HG03457 (cell line): ENCODE measurements at regions not wholly inside any gene's neighbourhood (a gene's known extent, or its start where the extent isn't known, plus 50 kb on each side); places are given as distances from the start of the nearest gene placed in this dataset.

Experiments
- ATAC-seq: cut with Tn5 transposase; IDR thresholded peaks from one replicate; pipeline ENCODE4 v1.9.1; 2021; ENCODE audit warnings: moderate number of reproducible peaks; ENCODE audit not compliant: unreplicated experiment

DNA sequence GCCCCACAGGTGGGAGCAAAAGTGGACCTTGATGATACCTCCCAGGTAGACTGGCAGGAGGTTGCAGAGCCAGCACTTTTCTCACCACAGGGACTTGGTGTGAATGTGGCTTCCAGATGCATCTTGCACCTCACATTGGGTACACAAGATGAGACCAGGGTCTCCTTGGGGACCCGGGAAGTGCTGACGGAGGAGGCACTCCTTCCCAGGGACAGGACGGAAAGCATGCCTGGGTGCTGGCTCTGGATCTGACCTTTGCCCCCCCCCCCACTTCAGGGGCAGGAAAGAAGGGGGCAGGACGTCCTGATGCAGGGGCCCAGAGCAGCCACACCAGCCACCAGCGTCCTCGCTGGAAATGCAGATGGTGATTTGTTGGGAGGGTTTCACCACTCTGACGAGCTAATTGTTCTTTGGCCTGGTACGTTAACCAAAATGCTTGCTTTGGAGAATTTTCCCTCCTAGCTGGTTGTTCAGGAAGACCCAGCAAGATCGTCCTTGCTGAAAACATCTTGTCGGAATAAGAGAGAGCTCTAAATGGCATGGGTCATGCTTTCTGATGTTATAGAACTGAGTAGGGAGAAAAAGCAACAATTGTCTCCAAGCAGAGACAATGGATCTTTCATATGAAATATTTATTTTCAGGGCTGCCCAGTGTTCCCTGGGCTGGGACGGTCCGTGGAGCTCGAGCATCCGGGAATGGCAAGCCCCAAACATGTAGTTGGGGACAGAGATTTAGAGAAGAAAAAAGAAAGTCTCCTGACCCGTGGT lies 74.4 kb upstream of the PPARA start:
- ATAC-seq: no peak

DNA sequence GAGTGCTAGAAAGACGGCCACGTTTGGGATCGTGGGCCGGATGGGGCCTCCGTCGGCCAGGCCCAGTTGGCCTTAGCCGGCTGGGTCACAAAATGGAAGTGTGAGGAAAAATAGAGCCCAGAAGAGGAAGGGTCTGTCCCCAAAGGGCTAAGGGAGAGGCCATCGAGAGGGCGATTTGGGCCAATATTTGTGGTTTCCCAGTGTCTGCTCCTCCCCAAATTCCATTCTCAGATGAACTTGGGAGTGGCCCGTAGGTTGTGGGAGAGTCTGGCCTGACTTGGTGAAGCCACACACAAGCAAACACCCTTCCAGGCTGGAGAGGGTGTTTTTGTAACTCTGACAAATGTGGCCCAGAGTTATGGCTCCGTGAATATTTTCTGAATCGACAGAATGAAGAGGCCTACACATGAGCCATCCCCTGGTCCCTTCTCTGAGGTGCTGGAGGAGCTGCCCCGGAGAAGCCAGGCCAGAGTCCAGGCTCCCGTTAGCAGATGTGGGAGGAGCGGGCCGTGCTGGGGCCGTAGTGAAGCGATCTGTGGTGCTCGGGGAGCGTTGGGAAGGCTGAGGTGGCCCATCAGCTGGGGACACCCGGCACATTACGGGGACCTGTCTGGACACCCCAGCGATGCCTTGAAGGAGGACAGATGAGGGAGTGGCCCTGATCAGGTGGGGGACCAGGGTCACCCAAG lies 73.5 kb upstream of the PPARA start:
- no peak for ATAC-seq

DNA sequence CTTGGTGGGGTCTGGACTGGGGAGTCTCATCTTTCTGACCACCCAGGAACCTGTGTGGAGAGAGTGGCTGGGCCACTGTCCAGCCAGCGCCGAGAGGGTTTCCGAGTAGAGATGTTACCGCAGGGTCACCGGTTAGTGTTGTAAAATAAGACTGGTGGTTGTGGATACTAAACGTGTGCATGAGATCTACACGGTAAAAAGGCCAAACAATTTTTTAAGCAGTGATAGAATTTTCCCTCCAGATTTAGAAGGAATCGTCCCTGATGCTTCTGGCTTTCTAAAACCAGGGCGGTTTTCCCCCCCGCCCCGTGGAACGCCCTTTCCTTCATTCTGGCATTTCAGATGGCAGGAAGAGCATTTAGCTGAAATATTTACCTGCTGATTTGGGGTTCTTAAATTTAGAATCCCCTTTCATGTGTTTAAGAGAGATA lies 72.6 kb upstream of the PPARA start:
- ATAC-seq: no peak

DNA sequence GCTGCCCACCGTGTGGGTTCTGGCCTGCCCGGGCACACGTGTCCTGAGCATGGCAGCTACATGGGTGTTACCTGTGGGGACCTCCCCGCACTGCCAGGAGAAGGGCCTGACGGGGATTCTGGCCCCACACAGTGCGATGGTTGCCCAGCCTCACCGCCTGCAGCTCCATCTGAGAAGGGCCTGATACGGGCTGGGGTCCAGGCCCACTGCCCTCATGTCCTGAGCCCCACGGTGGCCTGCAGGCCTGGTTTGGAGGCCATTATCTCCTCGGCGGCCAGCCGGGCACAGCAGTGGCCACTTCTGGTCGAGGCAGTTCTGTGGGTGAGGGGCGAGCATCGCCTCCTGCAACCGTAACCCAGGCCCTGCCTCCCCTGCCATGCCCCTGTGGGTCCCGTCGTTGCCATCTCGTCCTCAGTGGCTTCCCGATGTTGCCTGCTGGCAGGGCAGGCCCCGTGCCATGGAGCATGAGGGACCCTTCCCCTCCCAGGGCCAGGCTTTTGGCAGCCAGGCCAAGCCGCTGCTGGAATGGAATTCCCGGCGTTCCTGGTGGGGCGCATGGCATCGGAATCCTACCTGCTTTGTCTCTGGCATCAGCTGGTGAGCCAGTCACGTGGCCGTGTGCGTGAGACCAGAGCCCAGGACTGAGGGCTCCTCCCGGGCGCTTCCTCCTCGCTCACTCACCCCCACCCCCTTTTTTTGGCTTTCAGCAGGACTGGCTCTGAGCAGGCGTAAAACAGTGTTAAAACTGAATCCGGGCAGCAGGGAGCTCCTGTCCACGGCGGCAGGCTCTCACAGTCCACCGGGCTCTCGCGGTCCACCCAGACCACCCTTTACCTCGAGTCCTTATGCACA lies 71.9 kb upstream of the PPARA start:
- no peak for ATAC-seq

DNA sequence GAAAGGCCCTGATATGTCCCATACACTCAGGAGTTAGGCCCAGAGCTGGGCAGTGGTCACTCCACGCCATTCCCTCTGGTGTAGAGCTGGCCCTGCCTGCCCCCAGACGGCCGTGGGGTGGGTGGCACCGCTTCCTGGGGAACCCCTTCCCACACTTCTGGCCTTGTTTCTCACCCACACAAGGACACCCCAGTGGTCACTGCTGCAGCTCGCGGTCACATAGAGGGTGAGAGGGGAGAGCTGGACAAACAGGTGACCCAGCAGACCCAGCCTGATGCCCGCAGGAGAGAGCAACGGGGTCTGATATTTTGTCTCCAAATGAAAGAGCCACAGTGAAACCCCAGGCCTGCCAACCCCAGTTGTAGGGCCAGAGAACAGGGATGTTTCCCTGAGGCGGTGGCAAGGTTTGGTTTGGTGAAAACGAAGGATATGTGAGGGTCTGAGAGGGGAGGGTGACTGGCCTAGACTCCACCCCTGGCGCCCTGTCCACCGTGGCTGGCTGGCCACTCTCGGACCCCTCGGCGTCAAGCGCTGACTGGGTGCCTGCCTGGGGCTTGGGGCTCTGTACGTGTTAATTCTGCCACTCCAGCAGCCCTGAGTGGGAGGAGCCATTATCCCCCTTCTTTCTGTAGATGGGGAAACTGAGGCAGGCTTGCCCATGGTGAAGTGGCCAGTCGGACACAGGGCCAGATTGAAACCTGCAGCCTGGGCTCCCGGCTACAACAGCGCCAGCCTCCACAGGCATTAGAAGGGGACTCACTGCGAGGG lies 71.0 kb upstream of the PPARA start:
- no peak for ATAC-seq

DNA sequence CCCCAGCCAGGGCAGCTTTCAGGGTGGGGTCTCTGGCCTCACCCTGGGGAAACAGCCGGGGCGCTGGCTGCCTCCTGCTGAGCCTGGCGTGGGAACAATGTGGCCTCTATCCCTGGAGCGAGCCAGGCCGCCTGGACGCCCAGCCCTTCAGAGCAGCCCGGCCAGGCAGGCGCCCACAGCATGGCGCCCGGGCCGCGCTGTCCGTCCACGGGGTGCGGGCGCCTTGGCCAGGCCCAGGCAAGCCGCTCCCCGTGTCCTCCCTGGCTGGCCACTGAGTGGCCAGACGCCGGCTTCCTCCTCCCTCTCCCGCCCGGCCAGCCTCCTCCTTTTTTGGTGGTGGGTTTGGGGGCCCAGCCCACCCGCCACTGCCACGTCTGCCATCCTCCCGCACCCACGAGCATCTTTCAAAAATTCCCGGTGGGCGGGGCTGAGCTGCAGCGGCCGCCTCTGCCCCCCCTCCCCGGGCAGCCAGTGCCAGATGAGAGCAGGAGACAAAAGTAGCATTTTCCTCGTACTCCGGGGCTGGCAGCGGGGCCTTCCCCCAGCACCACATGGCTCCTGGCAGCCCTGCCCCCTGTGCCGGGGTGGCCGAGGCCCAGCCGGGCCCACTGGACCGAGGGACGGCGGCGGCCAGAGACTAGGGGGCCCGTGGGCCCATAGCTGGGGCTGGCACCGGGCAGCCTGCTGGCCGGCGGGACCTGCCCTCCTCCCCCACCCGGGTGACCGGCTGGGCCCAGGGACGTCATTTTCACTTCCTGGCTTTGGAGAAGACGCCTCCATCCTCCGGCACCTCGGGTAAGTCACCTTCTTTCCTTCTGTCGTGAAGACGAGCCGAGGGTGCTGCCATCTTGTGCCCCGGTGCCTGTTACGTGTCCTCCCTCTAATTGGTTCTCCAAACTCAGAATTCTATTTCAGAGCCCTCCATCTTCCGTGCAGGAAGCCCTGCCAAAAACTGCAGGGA lies 70.2 kb upstream of the PPARA start:
- no peak for ATAC-seq

DNA sequence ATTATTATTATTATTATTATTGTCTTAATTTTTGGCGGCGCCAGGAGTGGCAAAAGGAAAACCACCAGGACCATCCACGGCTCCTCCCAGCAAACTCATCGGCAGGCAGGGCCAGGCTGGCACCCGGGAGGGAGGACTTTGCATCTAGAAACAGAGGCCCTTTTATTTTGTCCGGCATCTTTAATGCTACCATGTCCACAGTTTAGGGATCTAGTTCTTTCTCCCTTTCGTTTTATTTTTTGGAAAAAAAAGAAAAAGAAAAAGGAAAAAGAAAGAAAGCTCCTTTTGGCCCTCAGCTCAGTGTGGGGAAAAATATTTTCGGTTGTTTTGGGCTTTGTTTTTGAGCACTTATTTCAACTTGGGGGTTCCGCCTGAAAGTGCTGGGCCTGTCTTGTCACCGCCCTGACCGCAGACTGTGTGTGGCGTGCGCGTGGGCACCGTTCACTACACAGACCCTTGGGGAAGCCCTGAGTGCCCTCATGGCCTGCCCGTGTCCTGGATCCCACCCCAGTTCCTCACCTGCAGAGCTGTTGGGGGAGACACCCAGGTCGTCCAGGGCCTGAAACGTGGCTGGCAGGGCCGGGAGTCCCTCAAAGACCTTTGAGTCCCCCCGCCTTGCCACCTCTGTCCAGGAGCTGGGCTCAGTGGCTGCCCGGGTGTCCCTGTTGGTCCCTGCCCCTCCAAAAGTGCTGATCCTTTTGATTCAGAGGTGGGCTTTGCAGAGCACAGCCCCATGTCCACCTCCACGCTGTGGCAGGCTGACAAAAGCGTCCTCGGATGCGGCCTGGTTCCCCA lies 69.1 kb upstream of the PPARA start:
- ATAC-seq: no peak

DNA sequence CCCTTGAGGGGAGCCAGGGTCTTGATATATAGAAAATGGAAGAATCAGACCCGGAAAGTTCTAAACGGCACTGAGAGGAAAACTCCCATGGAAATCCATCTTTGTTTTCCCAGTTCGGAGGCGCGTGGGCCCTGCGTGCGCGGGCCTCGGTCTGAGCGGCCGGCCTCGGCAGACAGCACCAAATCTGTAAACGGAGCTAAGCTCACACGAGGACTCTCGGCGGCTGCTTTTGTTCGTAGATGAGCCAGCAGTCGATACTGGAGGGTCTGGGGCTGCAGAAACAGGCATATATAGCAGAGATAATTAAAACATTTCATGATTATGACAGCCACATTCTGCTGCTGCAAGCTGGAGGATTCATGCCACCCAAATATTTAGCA lies 68.5 kb upstream of the PPARA start:
- no peak for ATAC-seq

DNA sequence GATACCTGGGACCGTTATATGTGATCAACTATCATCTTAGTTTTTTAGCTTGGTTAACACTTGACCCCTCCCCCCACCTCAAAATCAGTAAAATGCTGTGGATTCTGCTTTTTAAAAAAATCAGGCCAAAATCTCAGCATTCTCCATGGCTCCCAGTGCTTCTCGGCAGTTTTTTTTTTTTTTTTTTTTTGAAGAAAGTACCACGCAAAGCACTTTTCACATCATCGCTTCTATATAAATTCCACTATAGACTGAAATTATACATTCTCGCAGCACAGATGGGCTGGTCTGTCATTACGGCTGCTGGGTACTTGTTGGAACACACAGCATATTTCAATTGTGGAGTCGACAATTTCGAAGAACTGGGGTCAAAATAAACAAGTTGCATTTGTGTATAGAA lies 67.7 kb upstream of the PPARA start:
- no peak for ATAC-seq

DNA sequence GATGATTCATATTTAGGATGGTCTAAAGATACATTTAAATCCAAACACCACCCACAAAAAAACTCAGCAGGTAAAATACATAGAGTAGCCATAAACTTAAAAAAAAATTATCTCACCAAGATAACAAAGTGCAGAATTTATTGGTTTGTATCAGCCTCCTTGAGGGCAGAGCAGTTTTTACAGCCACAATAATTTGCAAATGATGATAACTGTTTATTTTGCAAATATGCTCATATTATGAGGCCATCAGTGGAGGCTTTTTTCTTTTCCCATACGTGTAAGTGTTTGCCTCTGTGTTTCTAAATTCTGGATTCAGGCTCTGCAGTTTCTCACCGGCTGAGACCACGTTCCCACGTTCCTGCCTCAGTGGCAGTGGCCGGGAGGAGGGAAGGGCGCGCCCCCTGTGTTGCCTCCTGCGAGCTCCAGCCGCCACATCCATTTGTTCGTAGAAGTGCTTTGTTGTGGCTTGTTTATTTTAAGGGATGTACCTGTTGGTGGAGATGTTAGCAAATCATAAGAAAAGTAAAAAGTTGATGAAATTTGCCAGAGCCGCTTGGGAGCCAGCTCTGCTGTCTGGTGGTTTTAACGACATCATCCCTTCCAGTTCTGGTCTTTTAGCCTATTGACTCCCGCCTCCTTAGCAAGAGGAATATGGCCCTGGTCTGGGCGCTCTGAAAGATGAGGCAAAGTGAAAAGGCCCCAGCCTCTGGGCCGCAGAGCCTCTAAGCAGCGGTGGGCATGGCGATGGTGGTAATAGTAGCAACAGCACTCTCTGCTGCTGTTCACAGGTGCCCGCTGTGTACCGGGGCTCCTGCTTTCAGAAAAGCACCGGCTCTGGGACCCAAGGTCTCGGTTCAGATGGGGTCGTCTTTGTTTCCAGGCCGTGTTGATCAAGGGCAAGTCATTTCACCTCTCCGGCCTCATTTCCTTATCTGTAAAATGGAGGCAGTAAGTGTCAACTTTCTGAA lies 66.7 kb upstream of the PPARA start:
- no peak for ATAC-seq

DNA sequence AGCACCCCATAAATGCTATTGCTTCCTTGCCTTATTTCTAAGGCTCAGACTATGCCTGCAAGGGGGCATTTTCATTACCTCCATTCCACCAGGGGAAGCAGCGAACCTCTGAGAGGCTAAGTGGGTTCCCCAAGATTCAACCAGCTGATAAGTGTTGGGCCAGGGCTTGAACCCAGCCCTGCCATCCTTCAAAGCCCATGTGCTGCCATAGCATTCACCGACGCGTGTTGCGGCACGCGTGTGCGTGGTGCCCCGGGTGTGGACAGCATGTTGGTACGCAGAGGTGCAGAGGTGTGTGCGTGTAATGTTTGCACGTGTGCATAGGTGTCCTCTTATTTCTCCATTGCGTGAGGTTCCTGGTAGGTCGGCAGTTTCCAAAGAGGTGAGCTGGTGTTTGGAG lies 66.0 kb upstream of the PPARA start:
- ATAC-seq: no peak

DNA sequence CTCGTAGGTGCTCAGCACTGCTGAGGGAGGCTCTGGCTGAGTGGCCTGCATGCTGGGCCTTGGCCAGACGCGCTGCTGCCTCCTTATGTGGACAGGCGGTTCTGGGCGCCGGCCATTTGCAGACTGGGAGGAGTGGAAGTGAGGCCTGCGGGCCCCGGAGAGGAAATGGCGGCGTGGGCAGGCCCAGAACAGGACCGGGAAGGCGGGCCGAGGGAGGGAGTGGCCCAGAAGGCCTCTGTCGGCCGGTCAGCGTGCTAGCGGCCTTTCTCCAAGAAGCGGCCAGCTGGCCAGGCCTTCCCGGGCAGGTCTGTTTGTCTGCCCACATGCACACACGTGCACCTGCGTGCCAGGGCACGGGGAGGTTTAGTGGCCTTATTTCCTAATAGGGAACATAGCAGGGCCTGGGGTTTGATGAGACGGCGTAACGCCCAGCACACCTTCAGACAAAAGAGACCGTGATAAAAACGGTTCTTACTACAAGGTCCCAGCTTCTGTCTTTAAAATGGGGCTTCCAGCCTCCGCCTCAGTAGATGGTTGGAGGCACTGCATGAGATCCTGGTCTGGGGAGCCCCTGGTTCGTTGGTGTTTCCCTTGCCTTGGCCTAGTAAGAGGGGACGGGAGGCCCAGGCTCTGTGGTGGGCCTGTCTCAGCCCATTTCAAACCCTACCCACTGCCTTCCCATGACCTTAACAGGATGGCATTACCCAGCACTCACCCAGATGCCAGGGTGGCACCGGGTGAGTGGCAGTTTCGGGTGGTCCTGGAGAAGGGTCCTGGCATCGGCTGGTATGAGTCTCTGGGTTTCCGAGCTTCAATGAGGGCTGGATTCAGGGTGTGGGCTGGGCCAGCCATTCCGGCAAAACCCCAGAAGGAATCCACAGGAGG lies 65.1 kb upstream of the PPARA start:
- ATAC-seq: no peak

DNA sequence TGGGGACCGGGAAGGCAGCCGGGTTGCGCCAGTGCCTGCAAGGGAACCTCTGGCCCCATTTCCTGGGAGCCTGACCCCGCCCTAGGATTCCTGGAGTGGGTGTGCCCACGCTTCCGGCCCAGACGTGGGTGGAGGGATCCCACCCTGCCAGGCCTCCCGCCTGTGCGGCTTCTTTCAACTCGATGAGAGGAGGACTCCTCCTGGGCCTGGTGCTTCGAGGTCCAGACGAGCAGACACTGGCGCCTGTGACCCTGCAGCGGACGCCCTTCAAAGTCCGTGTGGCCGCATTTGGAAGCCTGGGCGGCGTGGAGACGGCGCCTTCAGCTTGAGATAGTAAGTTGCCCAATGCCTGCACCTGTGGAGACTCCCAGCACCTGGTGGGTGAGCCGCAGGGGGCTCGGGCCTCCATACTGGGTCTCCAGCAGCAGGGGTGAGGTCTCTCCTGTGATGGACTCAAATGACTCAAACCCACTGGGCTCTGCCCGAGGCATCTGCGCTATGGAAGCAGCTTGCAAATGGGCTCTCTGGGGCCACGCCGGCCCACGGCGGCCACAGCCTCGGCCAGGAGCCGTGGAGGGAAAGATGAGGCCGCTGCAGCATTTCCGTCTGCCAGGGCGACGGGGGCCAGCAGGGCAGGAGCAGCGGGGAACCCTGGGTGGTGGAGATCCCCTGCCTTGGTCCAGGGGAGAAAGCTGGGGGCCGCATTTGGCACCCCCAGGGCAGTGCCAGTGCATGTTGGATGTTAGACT lies 64.3 kb upstream of the PPARA start:
- no peak for ATAC-seq

DNA sequence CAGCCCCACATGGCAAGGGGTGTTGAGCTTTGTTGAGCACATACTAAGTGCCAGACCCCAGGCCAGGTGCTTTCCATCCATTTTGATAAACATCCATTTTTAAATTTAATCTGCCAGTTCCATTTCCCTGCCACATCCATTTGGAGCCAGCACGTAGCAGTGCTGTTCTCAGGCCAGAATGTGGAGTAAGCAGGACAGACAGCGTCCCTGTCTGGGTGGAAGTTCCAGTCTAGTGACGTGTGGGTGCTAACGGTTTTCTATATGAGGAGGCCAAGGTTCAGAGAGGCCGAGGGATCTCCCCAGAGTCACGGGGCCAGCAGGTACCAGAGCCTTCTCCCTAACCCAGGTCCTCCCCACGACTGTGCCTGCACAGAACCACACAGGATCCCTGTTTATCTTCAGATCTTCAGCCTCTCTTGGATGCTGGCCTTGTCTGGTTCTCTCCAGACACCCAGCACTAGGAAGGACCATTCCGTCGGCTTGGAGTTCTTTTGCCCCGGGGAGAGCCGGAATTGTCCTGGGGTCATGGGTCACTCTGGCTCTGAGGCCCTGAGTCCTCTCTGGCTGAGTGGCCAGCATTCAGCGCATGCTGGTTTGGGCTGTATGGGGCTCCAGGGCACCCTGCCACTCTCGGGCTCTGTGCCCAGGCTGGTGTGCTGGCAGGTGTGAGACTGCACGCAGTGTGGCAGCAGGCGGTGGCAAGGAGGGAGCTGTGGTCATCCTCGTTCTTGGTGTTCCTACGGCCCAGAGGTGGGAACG lies 63.6 kb upstream of the PPARA start:
- ATAC-seq: no peak

DNA sequence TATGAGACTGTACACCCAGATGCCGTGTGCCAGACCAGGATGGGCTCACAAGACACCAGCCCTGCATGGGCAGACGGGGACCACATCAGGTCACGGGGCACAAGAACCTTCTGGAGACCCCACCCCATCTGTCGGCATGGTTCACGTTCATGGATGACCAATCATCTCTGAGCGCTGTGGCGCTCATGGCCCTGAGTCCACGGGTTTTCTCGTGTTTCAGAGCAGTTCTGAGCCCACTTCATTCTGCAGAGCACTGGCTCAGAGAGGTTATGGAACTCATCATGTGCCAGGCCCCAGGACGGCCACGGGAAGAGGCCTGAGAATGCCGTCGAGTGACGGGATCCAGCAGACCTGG lies 63.0 kb upstream of the PPARA start:
- ATAC-seq: no peak
